HCT116 (cell line): ENCODE measurements at regions not wholly inside any gene's neighbourhood (a gene's known extent, or its start where the extent isn't known, plus 50 kb on each side); places are given as distances from the start of the nearest gene placed in this dataset.

ENCODE experiments used
- ATAC-seq: fragments of 200-7000 bp; cut with Tn5 transposase; 2 replicates; pipeline ENCODE4 v1.9.1; 2020; ENCODE audit warnings: mild to moderate bottlenecking, moderate library complexity
- BruUV-seq: library from RNA; stranded (reverse); fragments of 400-500 nt; replicated peaks from 2 replicates; lab custom pipeline; 2021; lab: Mats Ljungman, UMichigan
- CTCF ChIA-PET: fragments of 300-600 bp; sonication (Branson Sonifier 250); formaldehyde crosslinking; loops from one replicate; lab custom pipeline; 2021; ENCODE audit warnings: antibody characterized with exemption; lab: Charles Lee
- POLR2A ChIA-PET: fragments of 300-600, 350-600 bp; sonication (Branson Sonifier 250); formaldehyde crosslinking; loops from one replicate; lab custom pipeline; 2021; ENCODE audit warnings: antibody characterized with exemption; lab: Charles Lee
- RAD21 ChIA-PET, 2 experiments: fragments of 300-600 bp; sonication (Branson Sonifier 250); formaldehyde crosslinking; loops; one replicate each; lab custom pipeline; 2023; ENCODE audit warnings: low total read pairs in 2 of 2; ENCODE audit not compliant: uncharacterized antibody in 2 of 2, unreplicated experiment in 2 of 2, low non-redundant PET in 1 of 2; lab: Charles Lee
- DNase-seq: peaks from one replicate; pipeline ENCODE4 v3.0.0-alpha.2; 2010; ENCODE audit warnings: low read depth, low spot score
- H2AFZ ChIP-seq: fragments of 200-600 bp; shearing (Covaris generic), sonication (generic); 2 replicates; pipeline ENCODE4 v1.6.1; 2017; ENCODE audit warnings: low read depth, mixed run types, mixed read lengths, antibody characterized with exemption, low read length; ENCODE audit not compliant: poor library complexity, severe bottlenecking
- H3K27ac ChIP-seq: 2 replicates; pipeline ENCODE4 v1.5.1; 2012; ENCODE audit warnings: low read depth, low read length
- H3K27me3 ChIP-seq: fragments of 200-600 bp; sonication (generic); 2 replicates; pipeline ENCODE4 v1.6.1; 2016; ENCODE audit warnings: mixed run types, low read length, mixed read lengths; ENCODE audit not compliant: insufficient read depth
- H3K36me3 ChIP-seq, 2 experiments: fragments of 200-500 bp in 1 of 2; fragments of 200-600 bp in 1 of 2; sonication (Bioruptor generic) in 1 of 2; sonication (generic) in 1 of 2; 2 replicates each; pipeline versions ENCODE4 v1.5.1 to v1.6.1; 2014 to 2016; ENCODE audit warnings: low read length in 2 of 2, inconsistent platforms in 1 of 2, mixed read lengths in 1 of 2, mixed run types in 1 of 2; ENCODE audit not compliant: insufficient read depth in 2 of 2, control insufficient read depth in 1 of 2
- H3K4me1 ChIP-seq, 2 experiments: fragments of 200-600 bp in 1 of 2; sonication (generic) in 1 of 2; 2 replicates each; pipeline versions ENCODE4 v1.5.1 to v1.6.1; 2012 to 2017; ENCODE audit warnings: low read length in 2 of 2, inconsistent platforms in 1 of 2, mild to moderate bottlenecking in 1 of 2, mixed read lengths in 1 of 2, mixed run types in 1 of 2, moderate library complexity in 1 of 2; ENCODE audit not compliant: insufficient read depth in 2 of 2, control insufficient read depth in 1 of 2
- H3K4me2 ChIP-seq: fragments of 200-600 bp; sonication (generic); 2 replicates; pipeline ENCODE4 v1.6.1; 2017; ENCODE audit warnings: mixed run types, low read length, mixed read lengths
- H3K4me3 ChIP-seq, 2 experiments: fragments of 200-600 bp in 1 of 2; sonication (generic) in 1 of 2; replicated peaks in 1 of 2; 2 replicates each; pipeline ENCODE4 v1.5.1; 2011 to 2016; ENCODE audit warnings: low read length in 2 of 2, control low read depth in 1 of 2, low read depth in 1 of 2, mild to moderate bottlenecking in 1 of 2, mixed read lengths in 1 of 2, mixed run types in 1 of 2
- H3K79me2 ChIP-seq: fragments of 200-600 bp; sonication (generic); 2 replicates; pipeline ENCODE4 v1.6.1; 2017; ENCODE audit warnings: mild to moderate bottlenecking, mixed run types, low read length, moderate library complexity, mixed read lengths; ENCODE audit not compliant: insufficient read depth
- H3K9ac ChIP-seq: fragments of 200-600 bp; sonication (generic); 2 replicates; pipeline ENCODE4 v1.6.1; 2016; ENCODE audit warnings: low read length, mixed read lengths
- H3K9me2 ChIP-seq: fragments of 200-600 bp; sonication (generic), shearing (Covaris generic); 2 replicates; pipeline ENCODE4 v1.6.1; 2017; ENCODE audit warnings: mixed run types, mild to moderate bottlenecking, moderate library complexity; ENCODE audit not compliant: insufficient read depth
- H3K9me3 ChIP-seq, 2 experiments: fragments of 200-500 bp in 1 of 2; fragments of 200-600 bp in 1 of 2; sonication (Bioruptor generic) in 1 of 2; sonication (generic) in 1 of 2; 2 replicates each; pipeline ENCODE4 v1.6.1; 2014 to 2017; ENCODE audit warnings: low read length in 2 of 2, mixed read lengths in 2 of 2, inconsistent platforms in 1 of 2, low read depth in 1 of 2, mild to moderate bottlenecking in 1 of 2, mixed run types in 1 of 2, moderate library complexity in 1 of 2; ENCODE audit not compliant: control insufficient read depth in 1 of 2, insufficient read depth in 1 of 2
- H4K20me1 ChIP-seq: fragments of 200-600 bp; sonication (generic), shearing (Covaris generic); 2 replicates; pipeline ENCODE4 v1.6.1; 2017; ENCODE audit warnings: mixed run types, mild to moderate bottlenecking, moderate library complexity; ENCODE audit not compliant: insufficient read depth
- CEBPB ChIP-seq: IDR thresholded peaks from 2 replicates; pipeline ENCODE4 v1.6.1; 2012; ENCODE audit warnings: low read depth
- EGR1 ChIP-seq: IDR thresholded peaks from 2 replicates; pipeline ENCODE4 v1.6.1; 2012; ENCODE audit warnings: low read depth
- ELF1 ChIP-seq: IDR thresholded peaks from 2 replicates; pipeline ENCODE4 v1.6.1; 2012; ENCODE audit warnings: low read depth, borderline replicate concordance
- EZH2 ChIP-seq: fragments of 200-600 bp; sonication (generic); IDR thresholded peaks from 2 replicates; pipeline ENCODE4 v1.6.1; 2017; ENCODE audit warnings: antibody characterized with exemption, mixed run types
- EZH2phosphoT487 ChIP-seq: fragments of 200-600 bp; IDR thresholded peaks from 2 replicates; pipeline ENCODE4 v1.6.1; 2018; ENCODE audit warnings: antibody characterized with exemption, borderline replicate concordance
- FOSL1 ChIP-seq: IDR thresholded peaks from 2 replicates; pipeline ENCODE4 v1.6.1; 2012; ENCODE audit warnings: low read depth
- JUND ChIP-seq: IDR thresholded peaks from 2 replicates; pipeline ENCODE4 v1.6.1; 2012
- POLR2A ChIP-seq: IDR thresholded peaks from 2 replicates; pipeline ENCODE4 v1.7.0; 2011; ENCODE audit warnings: borderline replicate concordance; ENCODE audit not compliant: insufficient read depth, insufficient read length; ENCODE audit errors: extremely low read depth
- POLR2AphosphoS5 ChIP-seq: IDR thresholded peaks from 2 replicates; pipeline ENCODE4 v1.6.1; 2011; ENCODE audit warnings: mild to moderate bottlenecking, low read depth, low read length, moderate library complexity
- RAD21 ChIP-seq: IDR thresholded peaks from 2 replicates; pipeline ENCODE4 v1.6.1; 2012; ENCODE audit warnings: low read depth, mild to moderate bottlenecking
- SIN3A ChIP-seq: IDR thresholded peaks from 2 replicates; pipeline ENCODE4 v1.6.1; 2012; ENCODE audit warnings: low read depth
- SRF ChIP-seq: IDR thresholded peaks from 2 replicates; pipeline ENCODE4 v1.6.1; 2012; ENCODE audit warnings: low read depth
- YY1 ChIP-seq: IDR thresholded peaks from 2 replicates; pipeline ENCODE4 v1.6.1; 2011; ENCODE audit warnings: low read length, low read depth, moderate library complexity, mild to moderate bottlenecking; ENCODE audit not compliant: insufficient replicate concordance; ENCODE audit errors: extremely low read depth
- ZFX ChIP-seq: fragments of 450-650 bp; IDR thresholded peaks from 2 replicates; pipeline ENCODE4 v1.6.1; 2017
- ZNF274 ChIP-seq: fragments of 200-500 bp; sonication (Bioruptor generic); IDR thresholded peaks from 2 replicates; pipeline ENCODE4 v1.6.1; 2014; ENCODE audit warnings: mild to moderate bottlenecking, low read depth, low read length, inconsistent platforms
- intact Hi-C: fragments of 100-400 bp; cut with micrococcal nuclease; formaldehyde crosslinking; loops from 2 replicates; pipeline ENCODE4 v1.10.0; 2022
- TF ChIP-seq, protein P1 (sequence below): IDR thresholded peaks from 2 replicates; pipeline ENCODE4 v1.6.1; 2012

DNA sequence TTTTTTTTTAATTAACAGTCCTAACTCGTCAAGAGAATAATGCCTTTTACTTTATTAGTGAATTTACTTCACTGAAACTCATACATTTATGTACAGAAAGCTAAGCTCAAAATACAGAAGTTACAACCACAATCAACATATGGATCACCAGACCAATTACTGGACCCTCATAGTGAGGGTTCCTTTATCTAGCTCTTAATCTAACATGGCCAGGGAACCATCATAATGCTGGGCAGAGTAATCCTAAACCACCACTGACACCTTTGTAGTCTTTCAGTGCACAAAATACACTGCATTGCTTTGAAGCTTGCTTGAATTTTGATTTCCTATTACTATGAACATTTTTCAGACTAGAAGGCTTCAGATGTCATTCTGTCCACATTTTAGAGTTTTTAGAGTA is 1406.6 kb upstream of the PCDH9 start:
- intact Hi-C loops, result no loop called here
- no peak overlapping the region for H3K9ac ChIP-seq
- no peak overlapping the region for H3K4me2 ChIP-seq
- no peaks in the 10 kb centered on the region; a peak in 1 of 4 replicates for H3K9me3 ChIP-seq
- no peaks in the 10 kb centered on the region for H3K4me1 ChIP-seq
- H4K20me1 ChIP-seq, result no peaks in the 10 kb centered on the region
- TF ChIP-seq POLR2AphosphoS5 (no peak), EGR1 (no peak), EZH2 (no peak), POLR2A (no peak), CEBPB (no peak), ELF1 (no peak), ZFX (no peak), YY1 (no peak), ZNF274 (no peak), RAD21 (no peak), FOSL1 (no peak), JUND (no peak), SIN3A (no peak)
- TF ChIP-seq, protein P1, sequence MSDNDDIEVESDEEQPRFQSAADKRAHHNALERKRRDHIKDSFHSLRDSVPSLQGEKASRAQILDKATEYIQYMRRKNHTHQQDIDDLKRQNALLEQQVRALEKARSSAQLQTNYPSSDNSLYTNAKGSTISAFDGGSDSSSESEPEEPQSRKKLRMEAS, result no peak
- no peak for ATAC-seq
- ChIA-PET CTCF (no interaction called here), RAD21 (no interaction called here), POLR2A (no interaction called here)
- no peaks in the 10 kb centered on the region for H3K27me3 ChIP-seq
- BruUV-seq, result no TSS peak
- H3K79me2 ChIP-seq, result no peaks in the 10 kb centered on the region
- no peaks in the 10 kb centered on the region for H3K36me3 ChIP-seq
- H3K27ac ChIP-seq, result no peak overlapping the region
- no peaks in the 10 kb centered on the region for H3K9me2 ChIP-seq
- no peak for DNase-seq
- no peak overlapping the region for H3K4me3 ChIP-seq
- H2AFZ ChIP-seq, result no peak overlapping the region

DNA sequence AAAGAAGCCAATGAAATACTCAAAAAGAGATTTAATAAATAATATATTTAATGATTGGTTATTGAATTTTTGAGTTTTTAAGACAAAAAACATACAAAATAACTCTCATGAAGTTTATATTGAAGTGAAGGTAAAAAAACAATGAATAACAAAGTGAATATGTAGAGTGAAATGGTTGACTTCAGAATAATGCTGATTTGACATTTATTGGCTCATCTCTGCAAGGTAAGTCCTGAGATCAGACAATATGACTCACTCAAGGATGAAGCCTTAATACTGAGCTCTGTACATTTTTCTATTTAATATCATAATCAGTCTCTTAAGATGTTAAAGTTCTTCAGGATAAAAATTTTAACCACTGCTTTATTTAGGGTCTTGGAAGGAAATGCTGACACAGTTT is 1398.9 kb upstream of the PCDH9 start:
- DNase-seq (no peak), ATAC-seq (no peak)
- Histone ChIP-seq H3K4me2 (no peak overlapping the region), H3K27me3 (no peaks in the 10 kb centered on the region), H3K9me2 (no peaks in the 10 kb centered on the region), H4K20me1 (no peaks in the 10 kb centered on the region), H3K9ac (no peak overlapping the region), H3K9me3 (no peaks in the 10 kb centered on the region), H2AFZ (no peak overlapping the region), H3K79me2 (no peaks in the 10 kb centered on the region), H3K27ac (no peak overlapping the region), H3K4me1 (no peaks in the 10 kb centered on the region), H3K36me3 (no peaks in the 10 kb centered on the region), H3K4me3 (no peak overlapping the region)
- TF ChIP-seq SRF, result no peak
- no peak for TF ChIP-seq SIN3A
- TF ChIP-seq JUND, result no peak
- no peak for TF ChIP-seq POLR2A
- TF ChIP-seq ZFX, result no peak
- TF ChIP-seq, protein P1, result no peak
- no peak for TF ChIP-seq RAD21
- TF ChIP-seq POLR2AphosphoS5, result no peak
- no peak for TF ChIP-seq CEBPB
- TF ChIP-seq EZH2phosphoT487, result no peak
- TF ChIP-seq ZNF274, result no peak
- TF ChIP-seq YY1, result no peak
- BruUV-seq, result no TSS peak
- CTCF ChIA-PET, result no interaction called here
- RAD21 ChIA-PET, result no interaction called here
- intact Hi-C loops, result loop anchor here (1.0 kb wide), 1 partner anchor 41 kb away; no protein-coding TSS in a partner anchor
- POLR2A ChIA-PET, result no interaction called here
